H1 (cell line): ENCODE measurements at regions not wholly inside any gene's neighbourhood (a gene's known extent, or its start where the extent isn't known, plus 50 kb on each side); places are given as distances from the start of the nearest gene placed in this dataset.

Experiments used
- EZH2 ChIP-seq: fragments of 200-600 bp; sonication (generic); IDR thresholded peaks from 2 replicates; pipeline ENCODE4 v1.7.1; 2012; ENCODE audit warnings: low read depth, mild to moderate bottlenecking, moderate library complexity, low read length, inconsistent platforms; ENCODE audit not compliant: severe bottlenecking
- POLR2AphosphoS5 ChIP-seq: IDR thresholded peaks from 2 replicates; pipeline ENCODE4 v1.6.1; 2011; ENCODE audit warnings: low read depth, low read length

DNA sequence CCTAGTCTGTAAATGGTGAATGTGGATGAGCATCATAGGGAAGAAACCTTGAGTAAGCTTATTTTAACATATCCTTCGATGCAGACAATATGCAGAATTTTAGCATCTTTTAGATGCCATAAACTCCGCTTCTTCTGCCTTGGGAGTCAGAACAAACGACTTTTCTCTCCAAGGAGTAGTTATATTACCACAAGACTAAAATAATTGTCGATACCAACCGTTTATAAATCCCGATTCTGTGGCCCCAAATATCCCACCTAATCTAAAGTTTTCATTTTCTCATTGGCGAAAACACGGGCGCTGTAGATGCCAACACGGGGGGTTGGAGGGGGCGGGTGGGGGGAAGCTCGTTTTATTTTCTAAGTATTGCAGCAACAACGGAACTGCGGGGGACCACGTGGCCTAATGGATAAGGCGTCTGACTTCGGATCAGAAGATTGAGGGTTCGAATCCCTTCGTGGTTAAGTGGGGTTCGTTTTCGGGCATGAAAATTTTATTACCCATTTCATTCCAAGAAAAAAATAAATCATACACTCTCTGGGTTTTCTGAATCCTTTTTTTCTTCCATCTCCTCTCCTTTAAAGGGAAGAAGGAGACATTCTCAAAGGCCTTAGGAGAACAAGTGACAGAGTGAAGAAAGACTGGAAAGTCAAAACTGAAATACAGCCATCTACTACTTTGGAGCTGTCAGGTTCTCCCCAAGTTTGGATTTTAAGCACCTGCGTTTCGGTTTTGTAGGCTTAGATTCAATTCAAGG, 65.5 kb upstream of the BTN3A2 start:
- no peak for TF ChIP-seq EZH2
- no peak for TF ChIP-seq POLR2AphosphoS5
